CD14-positive monocyte (primary cell): ENCODE measurements at regions not wholly inside any gene's neighbourhood (a gene's known extent, or its start where the extent isn't known, plus 50 kb on each side); places are given as distances from the start of the nearest gene placed in this dataset.

Source experiments
- DNase-seq, 3 donors: peaks; one replicate each; pipeline ENCODE4 v3.0.0-alpha.2; 2011 to 2022
- H2AFZ ChIP-seq: 2 replicates; pipeline ENCODE4 v1.6.0; 2012; ENCODE audit warnings: mild to moderate bottlenecking, low read depth, low read length, inconsistent platforms; ENCODE audit not compliant: insufficient read depth, poor library complexity, severe bottlenecking
- H3K27ac ChIP-seq, 2 donors: 1 replicate in 1 of 2; 2 replicates in 1 of 2; pipeline ENCODE4 v1.5.1; 2012 to 2013; ENCODE audit warnings: low read length in 2 of 2, control low read depth in 1 of 2, inconsistent platforms in 1 of 2, low read depth in 1 of 2, mild to moderate bottlenecking in 1 of 2
- H3K27me3 ChIP-seq, 2 donors: one replicate each; pipeline versions ENCODE4 v1.6.0 to v1.6.1; 2011 to 2013; ENCODE audit warnings: low read length in 2 of 2; ENCODE audit not compliant: control insufficient read depth in 2 of 2, insufficient read depth in 2 of 2
- H3K36me3 ChIP-seq, 2 donors: replicated peaks in 1 of 2; 1 replicate in 1 of 2; 2 replicates in 1 of 2; pipeline versions ENCODE4 v1.5.1 to v1.6.1; 2012 to 2013; ENCODE audit warnings: low read length in 2 of 2, control low read depth in 1 of 2, inconsistent platforms in 1 of 2, mild to moderate bottlenecking in 1 of 2; ENCODE audit not compliant: insufficient read depth in 2 of 2, control insufficient read depth in 1 of 2
- H3K4me1 ChIP-seq, 2 donors: 1 replicate in 1 of 2; 2 replicates in 1 of 2; pipeline versions ENCODE4 v1.5.1 to v1.6.1; 2012 to 2013; ENCODE audit warnings: low read length in 2 of 2, control low read depth in 1 of 2, inconsistent platforms in 1 of 2, mild to moderate bottlenecking in 1 of 2, moderate library complexity in 1 of 2; ENCODE audit not compliant: insufficient read depth in 2 of 2, control insufficient read depth in 1 of 2
- H3K4me2 ChIP-seq: replicated peaks from 2 replicates; pipeline ENCODE3; 2012; ENCODE audit warnings: low read length, moderate library complexity, mild to moderate bottlenecking; ENCODE audit not compliant: poor library complexity, severe bottlenecking; ENCODE audit errors: extremely low read depth
- H3K4me3 ChIP-seq, 3 experiments: fragments of 200-600 bp in 1 of 3; sonication (generic) in 1 of 3; replicated peaks in 1 of 3; 1 replicate in 2 of 3; 2 replicates in 1 of 3; pipeline ENCODE4 v1.5.1; 2011 to 2013; ENCODE audit warnings: low read length in 3 of 3, mild to moderate bottlenecking in 3 of 3, control low read depth in 2 of 3, low read depth in 2 of 3, inconsistent platforms in 1 of 3, moderate library complexity in 1 of 3
- H3K79me2 ChIP-seq: 2 replicates; pipeline ENCODE4 v1.6.0; 2012; ENCODE audit warnings: mild to moderate bottlenecking, control low read depth, inconsistent platforms, low read length, moderate library complexity; ENCODE audit not compliant: insufficient read depth
- H3K9ac ChIP-seq: 2 replicates; pipeline ENCODE4 v1.6.0; 2017; ENCODE audit warnings: low read length, mild to moderate bottlenecking; ENCODE audit not compliant: insufficient read depth, poor library complexity, severe bottlenecking
- H3K9me3 ChIP-seq, 2 donors: replicated peaks in 1 of 2; 1 replicate in 1 of 2; 2 replicates in 1 of 2; pipeline versions ENCODE4 v1.5.1 to v1.6.1; 2012 to 2013; ENCODE audit warnings: low read length in 2 of 2, control low read depth in 1 of 2; ENCODE audit not compliant: control insufficient read depth in 1 of 2, insufficient read depth in 1 of 2
- H4K20me1 ChIP-seq: 2 replicates; pipeline ENCODE4 v1.6.0; 2012; ENCODE audit warnings: mild to moderate bottlenecking, low read length, control low read depth, moderate library complexity; ENCODE audit not compliant: insufficient read depth
- H3K27ac Mint-ChIP-seq, 7 donors: one replicate each; pipeline ENCODE4 v1.8.0; 2020; ENCODE audit warnings: mild to moderate bottlenecking in 7 of 7, mixed read lengths in 7 of 7, moderate library complexity in 6 of 7, inconsistent platforms in 2 of 7
- H3K27me3 Mint-ChIP-seq, 3 donors: one replicate each; pipeline ENCODE4 v1.8.0; 2021 to 2022; ENCODE audit warnings: low read depth in 3 of 3, mild to moderate bottlenecking in 3 of 3, mixed read lengths in 3 of 3, moderate library complexity in 3 of 3, inconsistent platforms in 1 of 3
- H3K36me3 Mint-ChIP-seq, 2 donors: one replicate each; pipeline ENCODE4 v1.8.0; 2020; ENCODE audit warnings: mixed read lengths in 2 of 2, inconsistent platforms in 1 of 2, mild to moderate bottlenecking in 1 of 2
- H3K4me1 Mint-ChIP-seq: one replicate; pipeline ENCODE4 v1.8.0; 2020; ENCODE audit warnings: mild to moderate bottlenecking, mixed read lengths
- H3K4me3 Mint-ChIP-seq, 2 donors: one replicate each; pipeline ENCODE4 v1.8.0; 2020; ENCODE audit warnings: mild to moderate bottlenecking in 2 of 2, mixed read lengths in 2 of 2, moderate library complexity in 1 of 2
- H3K9me3 Mint-ChIP-seq, 7 donors: one replicate each; pipeline ENCODE4 v1.8.0; 2020 to 2022; ENCODE audit warnings: mixed read lengths in 7 of 7, mild to moderate bottlenecking in 6 of 7, moderate library complexity in 6 of 7, inconsistent platforms in 2 of 7
- CTCF ChIP-seq: fragments of 200-600 bp; IDR thresholded peaks from one replicate; pipeline ENCODE4 v1.8.0; 2022; ENCODE audit warnings: antibody characterized with exemption, mild to moderate bottlenecking
- WGBS: methylation state at CpG from one replicate; pipeline ENCODE4 v1.1.5; 2013; ENCODE audit warnings: missing lambda C conversion rate; ENCODE audit not compliant: insufficient coverage; 5-methylcytosine and 5-hydroxymethylcytosine counted together
- intact Hi-C, 2 donors: fragments of 100-400 bp; cut with micrococcal nuclease; formaldehyde crosslinking; loops; one replicate each; pipeline versions ENCODE4 v1.15.0 to v1.15.1; 2023

DNA sequence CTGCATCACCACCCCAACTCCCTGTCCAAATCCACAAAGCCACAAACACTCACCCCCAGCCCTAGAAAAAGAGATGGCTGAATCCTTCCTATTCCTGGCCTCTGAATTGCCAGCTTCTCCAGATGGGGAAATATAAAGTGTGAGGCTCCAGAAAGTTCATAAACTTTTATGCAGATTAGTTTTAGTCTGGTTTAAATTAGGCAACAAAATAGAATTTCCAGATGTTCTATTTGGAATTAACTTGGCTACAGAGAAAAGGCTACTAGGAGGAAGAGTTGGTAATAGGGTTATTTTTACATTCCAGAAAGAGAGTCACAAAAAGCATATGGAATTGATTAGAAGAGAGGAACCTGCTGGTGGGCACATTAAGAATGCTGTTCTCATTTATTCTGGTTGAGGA is 56.0 kb downstream of the EN1 start:
- no peak overlapping the region for H3K4me3 Mint-ChIP-seq
- no peaks in the 10 kb centered on the region for H3K79me2 ChIP-seq
- H3K27me3 ChIP-seq, result no peaks in the 10 kb centered on the region
- no peak overlapping the region for H3K4me2 ChIP-seq
- H3K27me3 Mint-ChIP-seq, result peaks cover 0 to 18% (median 0%) of the 10 kb centered on the region in 3 donors
- H3K36me3 Mint-ChIP-seq, result no peaks in the 10 kb centered on the region
- no peaks in the 10 kb centered on the region for H3K9me3 ChIP-seq
- H3K36me3 ChIP-seq, result no peaks in the 10 kb centered on the region
- no peak for TF ChIP-seq CTCF
- intact Hi-C loops, result no loop called here
- H4K20me1 ChIP-seq, result no peaks in the 10 kb centered on the region
- H3K4me3 ChIP-seq, result no peak overlapping the region
- no peak overlapping the region for H3K27ac ChIP-seq
- H3K4me1 Mint-ChIP-seq, result no peaks in the 10 kb centered on the region
- H3K4me1 ChIP-seq, result no peaks in the 10 kb centered on the region
- H2AFZ ChIP-seq, result no peak overlapping the region
- H3K9ac ChIP-seq, result no peak overlapping the region
- H3K27ac Mint-ChIP-seq, result no peak overlapping the region
- no peak for DNase-seq
- H3K9me3 Mint-ChIP-seq, result peaks cover 0 to 2% (median 0%) of the 10 kb centered on the region in 7 donors

DNA sequence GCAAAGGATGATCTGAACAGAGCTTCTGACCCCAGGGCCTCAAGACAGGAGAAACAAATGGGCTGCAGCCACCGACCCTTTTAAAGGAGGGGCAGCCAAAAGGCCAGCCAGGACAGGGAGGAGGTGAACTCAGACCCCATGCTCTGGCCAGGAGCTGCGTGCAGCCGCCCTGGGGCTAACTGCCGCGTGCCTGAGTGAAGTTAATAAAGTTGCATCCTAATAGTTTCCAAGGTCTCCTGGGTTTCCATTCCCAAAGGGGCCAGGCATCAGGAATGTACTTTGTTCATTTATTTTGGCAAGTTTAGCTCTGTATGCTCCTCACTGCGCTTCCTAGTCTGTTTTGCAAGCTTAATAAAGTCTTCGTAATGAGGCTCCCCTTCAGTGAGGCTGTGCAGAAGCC is 60.7 kb downstream of the EN1 start:
- Mint-ChIP-seq H3K9me3 (peaks cover 0 to 1% (median 0%) of the 10 kb centered on the region in 7 donors), H3K27ac (no peak overlapping the region), H3K4me3 (no peak overlapping the region), H3K4me1 (no peaks in the 10 kb centered on the region), H3K27me3 (peaks cover 3 to 16% (median 7%) of the 10 kb centered on the region in 3 donors), H3K36me3 (no peaks in the 10 kb centered on the region)
- H2AFZ ChIP-seq, result no peak overlapping the region
- no peaks in the 10 kb centered on the region for H4K20me1 ChIP-seq
- no peaks in the 10 kb centered on the region for H3K4me1 ChIP-seq
- no peaks in the 10 kb centered on the region for H3K79me2 ChIP-seq
- H3K36me3 ChIP-seq, result no peaks in the 10 kb centered on the region
- 45% methylated on average over 4 of the region's 7 CpGs for WGBS
- no peak overlapping the region for H3K9ac ChIP-seq
- H3K4me3 ChIP-seq, result no peak overlapping the region
- H3K27me3 ChIP-seq, result no peaks in the 10 kb centered on the region
- no peaks in the 10 kb centered on the region for H3K9me3 ChIP-seq
- no peak overlapping the region for H3K4me2 ChIP-seq
- intact Hi-C loops, result no loop called here
- no peak for TF ChIP-seq CTCF
- DNase-seq, result no peak
- H3K27ac ChIP-seq, result no peak overlapping the region
